ENCODE measurements at regions not wholly inside any gene's neighbourhood (a gene's known extent, or its start where the extent isn't known, plus 50 kb on each side); places are given as distances from the start of the nearest gene placed in this dataset.

DNA sequence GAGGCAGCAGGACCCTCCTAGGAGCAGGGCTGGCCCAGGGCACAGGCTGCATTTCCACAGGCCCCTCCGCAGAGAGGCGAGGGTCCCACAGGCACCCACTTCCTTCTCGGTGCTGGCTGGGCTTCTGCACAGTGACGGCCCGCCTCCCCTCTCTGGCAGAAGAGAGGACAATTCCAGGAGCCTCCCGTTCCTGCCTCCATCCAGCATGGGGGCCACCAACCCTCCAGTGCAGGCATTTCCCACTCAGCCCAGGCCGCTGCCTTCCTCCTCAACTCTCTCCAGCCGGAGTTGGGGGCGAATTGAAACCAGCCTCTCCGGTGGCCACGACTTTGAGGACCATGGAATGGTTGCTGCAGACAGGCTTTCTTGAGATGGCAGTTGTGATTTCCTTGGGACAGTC is 125.0 kb upstream of the PPP2R2D start:
- no peak for DNase-seq (ENCODE audit: low spot score)

DNA sequence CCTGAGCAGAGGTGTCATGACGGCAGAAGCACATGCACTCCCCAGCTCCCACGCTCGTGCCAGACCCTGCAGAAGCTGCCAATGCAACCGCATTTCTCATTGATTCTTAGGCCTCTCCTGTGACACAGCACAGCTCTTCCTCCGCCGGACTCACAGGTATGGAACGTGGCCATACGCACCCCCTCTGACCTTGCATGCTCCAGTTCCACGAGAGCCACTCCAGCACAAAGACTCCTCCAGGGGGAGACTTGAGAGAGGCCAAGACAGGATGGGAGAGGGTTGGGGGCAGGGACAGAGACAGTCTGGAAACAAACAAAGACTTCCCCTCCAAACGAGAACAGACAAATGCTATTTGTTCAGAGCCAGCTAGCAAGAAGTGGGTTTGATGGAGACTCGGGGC is 124.3 kb upstream of the PPP2R2D start:
- DNase-seq (ENCODE audit: low spot score): no peak

DNA sequence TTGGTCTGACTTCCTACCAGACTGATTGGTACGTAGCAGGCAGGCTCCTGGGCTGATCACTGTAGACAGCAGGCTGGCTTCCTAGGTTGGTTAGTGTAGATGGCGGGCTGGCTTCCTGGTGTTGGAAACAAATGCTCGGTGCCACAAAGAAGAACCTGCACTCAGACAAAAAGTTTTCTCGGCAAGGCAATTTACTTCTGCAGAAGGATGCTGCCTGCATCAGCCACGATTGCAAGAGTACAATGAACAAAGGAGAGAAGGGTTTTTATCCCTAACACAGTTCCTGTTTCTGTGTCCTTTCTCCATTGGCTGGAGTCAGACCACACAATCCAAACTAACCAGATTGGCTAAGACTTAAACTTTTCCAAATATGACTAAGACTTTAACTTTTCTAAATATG is 123.6 kb upstream of the PPP2R2D start:
- DNase-seq (ENCODE audit: low spot score): no peak

DNA sequence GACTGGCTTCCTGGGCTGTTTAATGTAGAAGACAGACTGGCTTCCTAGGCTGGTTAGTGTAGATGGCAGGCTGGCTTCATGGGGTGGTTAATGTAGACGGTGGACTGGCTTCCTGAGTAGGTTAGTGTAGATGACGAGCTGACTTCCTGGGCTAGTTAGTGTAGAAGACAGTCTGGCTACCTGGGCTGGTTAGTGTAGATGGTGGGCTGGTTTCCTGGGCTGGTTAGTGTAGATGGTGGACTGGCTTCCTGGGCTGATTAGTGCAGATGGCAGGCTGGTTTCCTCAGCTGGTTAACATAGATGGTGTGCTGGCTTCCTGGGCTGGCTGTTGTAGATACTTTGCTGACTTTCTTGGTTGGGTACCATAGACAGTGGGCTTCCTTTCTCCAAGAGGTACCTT is 122.9 kb upstream of the PPP2R2D start:
- DNase-seq (ENCODE audit: low spot score): no peak

DNA sequence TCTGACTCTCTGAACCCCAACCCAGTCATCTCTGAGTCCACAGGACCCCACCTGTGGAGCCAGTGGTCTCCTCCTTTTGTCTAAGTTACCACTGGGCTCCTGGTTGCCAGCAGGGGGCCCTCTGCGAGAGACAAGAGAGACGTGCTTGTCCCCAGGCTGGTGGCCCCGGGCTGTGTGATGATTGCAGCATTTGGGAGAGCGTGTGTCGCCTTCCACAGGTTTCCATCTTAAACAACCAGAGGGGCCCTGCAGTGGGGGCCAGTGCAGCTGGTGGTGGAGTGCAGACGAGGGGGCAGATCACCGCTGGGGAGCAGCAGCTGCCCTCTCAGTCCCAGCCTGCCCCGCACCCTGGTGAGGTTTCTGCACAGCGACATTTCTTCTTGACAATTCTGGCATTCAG is 122.4 kb upstream of the PPP2R2D start:
- no peak for DNase-seq (ENCODE audit: low spot score)

DNA sequence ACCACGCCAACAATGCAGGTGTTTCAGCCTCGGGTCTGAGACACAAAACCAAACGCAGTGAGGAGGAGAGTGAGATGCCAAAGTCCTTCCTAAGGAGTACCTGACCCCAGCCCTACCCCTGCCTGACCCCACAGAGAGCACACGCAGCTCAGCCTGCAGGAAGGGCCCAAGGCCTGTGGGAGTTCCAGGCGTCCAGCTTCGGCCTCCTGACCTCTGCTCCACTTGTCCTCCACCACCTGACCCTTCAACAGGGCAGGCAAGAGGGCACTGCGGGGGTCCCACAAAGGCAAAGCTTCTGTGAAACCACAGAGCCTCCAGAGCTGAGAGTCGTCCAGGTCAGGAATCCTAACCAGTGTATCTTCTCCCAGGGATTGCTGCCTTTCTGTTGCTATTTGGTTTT is 122.0 kb upstream of the PPP2R2D start:
- no peak for DNase-seq (ENCODE audit: low spot score)

DNA sequence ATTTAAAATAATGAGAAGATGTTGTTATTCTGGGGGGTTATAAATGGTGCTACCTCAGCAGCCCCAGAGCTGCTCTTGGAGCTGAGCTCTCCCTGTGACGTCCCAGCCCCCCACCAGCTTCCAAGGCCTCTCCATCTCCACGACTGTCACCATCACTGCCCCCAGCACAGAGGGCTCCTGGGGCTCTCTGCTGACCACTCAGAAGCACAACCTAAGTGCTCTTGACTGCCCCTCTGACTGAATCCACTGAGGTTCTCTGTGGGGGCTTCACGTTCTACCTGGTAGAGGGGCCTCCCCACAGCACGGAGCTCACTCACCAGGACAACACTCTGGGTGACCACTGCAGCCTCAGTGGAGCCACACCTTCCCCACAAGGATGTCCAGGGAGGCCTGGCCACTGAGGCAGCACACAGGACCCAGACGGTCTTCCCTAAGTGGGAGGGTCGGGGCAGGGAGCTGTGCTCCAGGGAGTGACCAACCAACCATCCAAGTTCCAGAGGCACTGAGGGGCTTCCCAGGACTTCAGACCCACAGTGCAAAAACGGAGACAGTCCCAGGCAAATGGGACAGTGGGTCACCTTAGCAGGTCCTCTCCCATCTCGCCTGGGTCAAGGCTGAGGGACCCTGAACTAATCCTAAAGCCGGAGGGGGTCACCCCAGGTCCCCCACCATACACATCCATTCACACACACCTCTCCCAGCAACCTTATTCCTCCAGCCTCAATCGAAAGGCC is 121.0 kb upstream of the PPP2R2D start:
- DNase-seq (ENCODE audit: low spot score): no peak

DNA sequence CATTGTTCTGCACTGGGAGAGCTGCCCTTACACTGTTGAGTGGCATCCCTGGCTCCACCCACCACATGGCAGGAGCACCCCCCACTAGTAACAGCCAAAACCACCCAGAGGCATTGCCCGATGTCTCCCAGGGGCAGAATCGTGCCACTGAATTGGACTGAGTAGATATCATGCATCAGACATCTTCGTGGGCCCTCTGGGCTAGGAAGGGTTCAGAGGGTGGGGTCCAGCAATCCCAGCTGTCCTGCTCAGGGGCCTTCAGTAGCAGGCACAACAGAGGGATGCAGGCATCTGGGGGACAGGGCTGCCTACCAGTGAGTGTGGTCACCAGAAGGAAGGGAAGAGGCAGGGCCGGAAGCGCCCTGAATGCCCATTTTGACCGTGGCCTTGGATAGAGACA is 119.7 kb upstream of the PPP2R2D start:
- no peak for DNase-seq (ENCODE audit: low spot score)

DNA sequence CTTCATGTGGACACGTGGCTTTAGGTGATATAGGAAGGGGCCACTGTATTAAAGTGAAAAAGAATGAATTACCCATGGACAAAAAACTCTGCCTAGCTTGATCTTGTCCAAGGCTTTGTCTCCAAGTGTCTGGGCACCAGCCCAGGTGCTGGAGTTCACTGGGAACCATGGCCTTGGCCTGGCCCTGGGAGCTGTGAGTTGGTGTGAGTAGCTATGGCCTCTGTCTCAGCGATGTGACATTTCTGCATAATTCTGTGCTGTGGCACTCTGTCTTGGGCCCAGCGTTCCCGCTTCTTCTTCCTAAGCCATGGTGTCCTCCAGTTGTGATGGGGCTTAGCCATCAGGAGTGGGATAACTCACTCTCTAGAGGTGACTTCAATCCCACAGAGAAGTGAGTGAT is 119.0 kb upstream of the PPP2R2D start:
- DNase-seq (ENCODE audit: low spot score): no peak

DNA sequence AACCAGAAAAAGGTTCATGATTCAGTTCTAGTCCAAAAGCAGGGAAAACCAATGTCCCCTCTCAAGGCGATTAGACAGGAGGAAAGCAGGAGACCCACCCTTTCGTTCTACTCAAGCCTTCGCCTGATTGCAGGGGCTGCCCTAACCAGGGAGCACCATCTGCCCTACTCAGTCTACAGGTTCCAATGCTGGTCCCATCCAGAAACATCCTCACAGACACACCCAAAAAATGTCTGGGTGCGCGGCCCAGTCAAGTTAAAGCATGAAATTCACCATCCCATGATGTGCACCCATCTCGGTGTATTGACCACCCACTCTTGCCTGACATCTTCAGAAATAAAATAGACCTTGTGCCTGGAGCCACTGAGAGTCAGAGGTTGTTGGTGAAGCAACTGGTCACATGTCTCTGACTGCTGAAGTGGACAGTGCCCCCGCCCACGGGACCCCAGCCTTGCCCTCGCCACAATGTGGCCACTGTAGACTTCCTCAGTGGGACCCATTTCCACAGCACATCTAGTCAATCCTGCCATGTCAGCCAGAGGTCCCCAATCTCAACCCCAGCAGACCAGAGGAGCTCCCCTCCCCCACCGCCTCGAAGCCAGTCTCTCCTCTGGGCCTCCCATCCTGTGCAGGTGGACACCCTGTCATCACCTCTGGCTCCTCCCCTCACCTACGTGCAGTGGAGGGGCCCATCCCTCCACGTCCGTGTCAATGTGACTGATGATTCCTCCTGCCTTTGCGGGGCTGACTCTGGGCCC is 116.3 kb upstream of the PPP2R2D start:
- DNase-seq (ENCODE audit: low spot score): no peak

DNA sequence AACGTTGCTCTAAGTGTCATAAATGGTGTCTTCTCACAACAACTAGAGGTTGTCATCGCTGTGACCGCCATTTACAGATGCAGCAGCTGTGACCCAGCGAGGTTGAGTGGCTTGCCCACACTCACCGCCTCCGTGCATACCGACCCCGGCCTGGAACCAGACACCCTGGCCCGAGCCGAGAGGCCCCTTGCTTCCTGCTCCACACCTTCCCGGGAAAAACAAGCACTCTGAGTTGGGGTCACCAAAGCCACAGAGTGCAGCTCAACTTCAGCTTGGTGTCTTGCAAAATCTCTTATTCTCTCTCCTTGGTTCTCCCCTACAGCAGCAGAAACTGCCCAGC is 115.7 kb upstream of the PPP2R2D start:
- no peak for DNase-seq (ENCODE audit: low spot score)

DNA sequence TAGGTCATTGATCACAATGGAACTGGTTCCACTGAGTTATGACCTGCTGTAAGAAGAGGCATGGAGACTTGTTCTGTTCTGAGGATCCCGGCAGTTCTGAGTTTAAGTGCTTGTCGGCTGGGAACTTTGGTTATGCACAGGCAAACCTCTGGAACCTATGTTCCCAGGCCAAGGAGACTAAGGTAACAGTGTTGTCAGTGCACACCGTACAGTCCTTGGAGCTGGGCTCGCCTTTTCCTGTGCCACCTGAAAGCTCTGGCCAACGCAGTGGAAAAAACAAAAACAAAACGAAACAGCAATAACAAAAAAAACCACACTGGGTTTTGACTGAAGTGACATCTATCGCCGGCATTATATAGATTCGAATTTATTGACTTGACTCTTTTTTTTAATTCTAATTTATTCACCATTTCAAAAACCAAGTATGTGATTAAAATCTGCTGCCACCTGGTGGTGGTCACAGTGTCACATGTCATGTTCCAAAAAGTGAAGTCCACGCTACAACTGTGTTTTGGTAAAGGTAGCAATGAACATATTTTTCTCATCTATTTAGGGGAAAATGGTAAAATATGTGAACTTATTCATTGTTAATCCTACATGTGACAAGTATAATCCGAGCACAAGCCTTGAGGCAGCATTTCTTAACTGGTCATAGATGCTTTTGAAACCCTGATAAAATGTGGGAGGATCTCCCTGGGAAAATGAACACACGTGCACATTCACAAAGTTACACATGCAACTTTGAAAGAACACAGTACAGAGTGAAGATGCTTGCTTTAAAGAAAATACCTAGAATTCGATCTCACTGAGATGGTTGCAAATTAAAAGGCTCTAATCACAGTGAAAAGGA is 113.8 kb upstream of the PPP2R2D start:
- DNase-seq (ENCODE audit: low spot score): peak; percentile 75

DNA sequence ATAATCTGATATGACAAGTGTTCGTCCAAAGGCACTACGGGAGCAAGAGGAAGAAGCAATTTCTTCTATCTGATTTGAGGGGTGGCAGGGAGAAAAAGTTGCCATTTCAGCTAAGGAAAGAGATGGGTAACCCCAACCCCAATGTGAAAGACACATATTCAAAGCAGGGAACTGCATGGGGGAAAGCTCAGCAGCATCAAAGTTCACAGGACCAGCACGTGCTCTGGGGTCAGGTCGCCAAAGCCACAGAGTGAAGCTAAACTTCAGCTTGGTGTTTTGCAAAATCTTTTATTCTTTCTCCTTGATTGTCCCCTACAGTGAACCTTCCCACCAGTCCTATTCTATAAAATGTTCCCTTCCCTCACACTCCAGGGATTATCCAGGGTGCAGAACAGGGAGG is 112.8 kb upstream of the PPP2R2D start:
- no peak for DNase-seq (ENCODE audit: low spot score)

DNA sequence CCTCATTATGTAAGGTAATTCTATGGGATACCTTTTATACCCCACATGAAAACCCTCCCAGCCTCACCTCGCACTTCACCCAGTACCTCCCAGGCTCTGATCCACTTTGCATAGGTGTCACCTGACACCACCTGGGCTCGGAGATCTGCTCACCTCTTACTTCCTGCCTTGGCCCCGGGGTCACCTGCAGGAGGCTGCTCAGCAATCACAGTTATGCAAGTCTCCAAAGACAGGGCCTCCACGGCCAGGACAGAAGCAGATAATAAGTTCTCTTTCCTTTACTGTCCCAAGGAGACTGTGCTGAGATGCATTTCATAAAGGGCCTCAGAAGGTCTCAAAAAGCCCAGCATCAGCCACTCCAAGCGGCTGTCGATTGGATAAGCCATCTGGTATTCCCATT is 112.4 kb upstream of the PPP2R2D start:
- DNase-seq (ENCODE audit: low spot score): no peak

DNA sequence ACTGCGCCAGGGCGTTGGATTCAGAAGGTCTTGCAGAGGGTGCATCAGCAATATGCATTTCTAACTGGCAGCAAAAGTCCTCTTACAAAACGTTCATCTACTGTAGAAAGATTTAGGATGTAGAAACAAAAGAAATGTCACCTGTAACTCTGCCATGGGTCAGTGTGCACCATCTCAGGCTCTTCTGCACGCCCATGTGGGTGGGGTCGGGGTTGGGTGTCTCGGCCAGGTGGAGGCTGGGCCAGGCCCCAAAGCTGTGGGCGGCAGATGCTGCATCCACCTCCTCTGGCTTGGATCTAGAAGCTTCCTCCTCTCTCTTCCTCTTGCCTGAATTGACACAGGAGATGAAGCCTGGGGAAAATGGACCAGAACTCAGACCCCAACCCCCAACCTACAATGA is 111.3 kb upstream of the PPP2R2D start:
- no peak for DNase-seq (ENCODE audit: low spot score)

DNA sequence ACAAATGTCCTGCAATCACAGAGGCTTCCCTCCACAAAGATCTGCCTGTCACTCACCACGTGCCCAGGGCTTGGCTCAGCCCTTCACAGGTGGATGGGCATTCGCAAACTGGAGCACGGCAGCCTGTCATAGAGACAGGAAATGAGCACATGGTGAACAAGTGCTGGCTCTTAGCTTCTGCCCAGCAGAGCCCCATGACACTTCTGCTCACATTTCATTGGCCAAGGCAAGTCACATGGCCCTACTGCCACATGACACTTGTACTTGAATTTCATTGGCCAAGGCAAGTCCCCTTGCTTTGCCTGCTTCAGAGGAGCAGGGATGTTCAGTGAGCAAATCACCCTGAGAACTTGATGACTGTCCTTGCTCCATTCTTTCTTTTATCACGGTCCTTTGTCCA is 110.8 kb upstream of the PPP2R2D start:
- DNase-seq (ENCODE audit: low spot score): peak; percentile 93

DNA sequence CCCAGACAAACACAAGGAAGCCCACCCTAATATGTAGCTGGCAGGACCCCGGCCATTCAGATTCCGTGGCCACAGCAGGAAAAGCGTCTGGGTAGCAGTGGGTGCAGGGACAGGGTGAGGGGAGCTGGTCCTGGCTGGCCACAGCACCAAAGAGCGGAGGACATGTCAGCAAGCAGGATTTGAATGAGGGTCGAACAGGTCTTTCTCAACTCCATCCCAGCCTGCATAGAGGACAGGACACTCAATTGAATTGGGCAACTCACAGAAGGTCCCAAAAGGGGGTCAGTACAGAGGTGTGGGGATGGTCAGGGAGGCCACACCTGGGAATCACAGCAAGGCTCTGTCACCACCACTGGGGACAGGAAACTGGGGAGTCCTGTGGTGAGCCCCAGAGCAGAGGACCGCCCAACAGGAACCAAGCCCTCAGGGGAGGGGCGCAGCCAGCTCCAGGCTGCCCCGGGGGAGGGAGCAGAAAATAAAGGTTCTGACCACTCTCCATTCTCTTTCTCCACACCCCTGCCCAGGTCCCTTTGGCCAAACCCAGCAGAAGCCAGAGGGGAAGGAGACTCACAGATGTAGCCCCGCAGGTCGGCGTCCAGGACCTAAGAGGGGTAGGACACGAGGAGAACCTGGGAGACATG is 108.7 kb upstream of the PPP2R2D start:
- no peak for DNase-seq (ENCODE audit: low spot score)

DNA sequence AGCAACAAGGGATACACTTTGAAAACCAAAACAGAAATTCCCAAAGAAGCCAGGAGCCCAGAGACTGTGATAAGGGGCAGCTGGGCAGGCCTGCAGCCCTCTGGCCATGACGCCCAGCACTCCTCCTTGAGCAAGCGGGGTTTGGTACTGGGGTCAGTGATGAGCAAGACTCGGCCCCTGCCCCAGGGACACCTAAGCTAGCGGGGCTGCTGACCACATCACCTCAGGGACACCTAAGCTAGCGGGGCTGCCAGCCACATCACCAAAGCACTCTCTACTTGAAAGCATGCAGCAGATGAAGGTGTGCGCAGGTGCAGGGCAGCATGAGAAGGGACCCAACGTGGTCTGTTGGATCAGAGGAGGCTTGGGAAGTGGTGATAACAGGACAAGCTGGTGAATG is 108.0 kb upstream of the PPP2R2D start:
- no peak for DNase-seq (ENCODE audit: low spot score)

DNA sequence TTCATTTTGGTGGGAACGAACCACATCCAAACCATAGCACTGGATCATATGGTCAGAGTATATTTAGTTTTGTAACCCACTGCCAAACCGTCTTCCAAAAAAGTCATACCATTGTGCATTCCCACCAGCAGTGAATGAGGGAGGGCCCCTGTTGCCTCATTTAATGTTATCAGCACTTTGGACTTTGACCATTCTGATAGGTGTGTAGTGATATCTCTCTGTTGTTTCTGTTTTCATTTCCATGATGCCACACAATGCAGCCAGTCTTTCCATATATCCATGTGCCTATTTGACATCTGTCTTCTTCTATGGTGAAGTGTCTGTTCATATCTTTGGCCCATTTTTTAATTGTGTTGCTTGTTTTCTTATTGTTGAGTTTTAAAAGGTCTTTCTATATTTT is 105.0 kb upstream of the PPP2R2D start:
- DNase-seq (ENCODE audit: low spot score): no peak

DNA sequence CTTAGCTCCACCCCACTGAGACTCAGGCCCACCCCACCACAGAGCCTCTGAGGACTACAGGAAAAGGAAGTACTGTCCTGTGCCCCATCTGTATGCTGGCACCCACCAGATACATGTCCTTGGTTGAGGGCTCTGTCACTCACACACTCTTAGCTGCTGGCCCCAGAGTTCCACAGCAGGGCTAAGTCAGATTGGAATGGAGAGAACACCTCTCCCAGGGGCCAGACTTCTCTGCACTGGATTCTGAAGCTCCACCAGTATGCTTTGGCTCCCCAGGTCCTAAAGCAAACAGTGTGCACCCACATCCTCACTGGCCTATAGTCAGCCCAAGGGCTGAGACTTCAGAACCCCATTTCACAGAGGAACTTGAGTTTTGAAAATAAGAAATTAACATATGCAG is 103.2 kb upstream of the PPP2R2D start:
- DNase-seq (ENCODE audit: low spot score): no peak

DNA sequence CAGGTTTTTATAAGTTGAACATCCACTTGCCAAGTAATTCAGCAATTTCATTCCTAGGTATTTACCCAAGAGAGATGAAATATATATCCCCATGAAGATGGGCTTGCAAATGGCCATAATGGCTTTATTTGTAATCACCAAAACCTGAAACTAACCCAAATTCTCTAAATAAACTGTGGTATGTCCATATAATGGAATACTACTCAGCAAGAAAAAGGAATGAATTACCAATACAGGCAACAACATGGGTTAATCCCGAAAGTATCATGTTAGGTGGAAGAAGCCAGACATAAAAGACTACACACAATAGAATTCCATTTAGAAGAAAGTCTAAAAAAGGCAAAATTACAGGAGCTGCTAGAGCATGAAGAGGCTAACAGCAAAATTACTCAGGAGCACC is 101.4 kb upstream of the PPP2R2D start:
- no peak for DNase-seq (ENCODE audit: low spot score)

DNA sequence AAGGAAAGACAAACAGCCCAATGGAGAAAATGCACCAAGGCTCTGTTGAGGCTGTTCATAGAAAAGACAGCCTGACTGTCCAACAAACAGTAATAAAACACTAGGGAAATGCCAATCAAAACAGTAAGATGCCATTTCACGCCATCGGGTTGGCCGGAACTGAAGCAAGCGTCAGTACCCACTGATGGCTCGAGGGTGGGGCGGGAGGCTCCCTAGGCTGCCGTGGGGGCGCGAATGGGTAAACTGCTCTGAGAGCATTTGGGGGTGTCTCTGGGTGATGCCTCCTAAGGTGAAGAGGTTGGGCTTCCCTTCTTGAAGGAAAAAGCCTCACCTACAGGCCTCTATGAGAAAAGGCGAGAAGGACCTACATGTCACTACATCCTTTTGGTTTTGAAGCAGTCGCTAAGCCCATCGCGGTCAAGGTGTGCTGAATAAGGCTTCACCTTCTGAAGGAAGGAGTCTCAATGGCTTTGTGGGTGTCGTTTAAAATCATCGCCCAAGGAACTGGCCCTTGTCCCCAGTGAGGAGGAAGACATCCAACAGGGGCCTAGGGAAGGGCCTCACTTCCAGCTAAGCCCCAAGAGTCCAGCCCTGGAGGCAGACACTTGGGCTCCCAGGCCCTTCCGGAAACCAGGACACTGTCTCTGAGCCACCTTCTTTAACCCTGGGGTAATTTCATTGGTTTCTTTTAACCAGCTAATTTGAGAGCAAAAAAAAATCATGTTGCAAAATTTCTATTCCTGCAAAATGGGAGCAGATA is 98.5 kb upstream of the PPP2R2D start:
- no peak for DNase-seq (ENCODE audit: low spot score)

Data from NAMALWA (cell line).